Dermis blood vessel endothelial cell (primary cell): ENCODE measurements at regions not wholly inside any gene's neighbourhood (a gene's known extent, or its start where the extent isn't known, plus 50 kb on each side); places are given as distances from the start of the nearest gene placed in this dataset.
"Not testable (repeated sequence)": the region's sequence is repeated elsewhere in the genome, so short reads cannot be mapped to it uniquely, and the experiment has no call there.

Source experiments
- DNase-seq: peaks from one replicate; pipeline ENCODE4 v3.0.0; 2010

- DNase-seq, result peak; percentile 45
Observed at GRCh38 chr14:61154641-61155040, 126.5 kb downstream of the TMEM30B start.

- DNase-seq, result no peak
Observed at GRCh38 chr14:61153914-61154545, 127.1 kb downstream of the TMEM30B start.

GRCh38 chr14:61153431-61153830 lies 127.7 kb downstream of the TMEM30B start:
- DNase-seq, result peak; percentile 34

- DNase-seq, result no peak
Observed at GRCh38 chr14:61152851-61153364, 128.2 kb downstream of the TMEM30B start.

GRCh38 chr14:61151251-61151650 lies 129.9 kb downstream of the TMEM30B start:
- DNase-seq, result no peak

GRCh38 chr14:61150851-61151250 lies 130.3 kb downstream of the TMEM30B start:
- no peak for DNase-seq

GRCh38 chr14:61149896-61150295 lies 131.2 kb downstream of the TMEM30B start:
- no peak for DNase-seq

- no peak for DNase-seq
Observed at GRCh38 chr14:61148742-61149350, 132.3 kb downstream of the TMEM30B start.

GRCh38 chr14:61147831-61148549 lies 133.1 kb downstream of the TMEM30B start:
- DNase-seq, result peak; percentile 99

- DNase-seq, result peak; percentile 72
Observed at GRCh38 chr14:61147381-61147821, 133.7 kb downstream of the TMEM30B start.

- DNase-seq, result no peak
Observed at GRCh38 chr14:61146899-61147298, 134.2 kb downstream of the TMEM30B start.

- peak; percentile 46 for DNase-seq
Observed at GRCh38 chr14:61145903-61146481, 135.1 kb downstream of the TMEM30B start.

GRCh38 chr14:61145034-61145902 lies 135.9 kb downstream of the TMEM30B start:
- DNase-seq, result no peak

GRCh38 chr14:61144117-61145033 lies 136.8 kb downstream of the TMEM30B start:
- DNase-seq, result not testable (repeated sequence)

- DNase-seq, result no peak
Observed at GRCh38 chr14:61140872-61141271, 140.3 kb downstream of the TMEM30B start.

GRCh38 chr14:61140271-61140670 lies 140.9 kb downstream of the TMEM30B start:
- DNase-seq, result no peak

GRCh38 chr14:61139006-61139599 lies 142.0 kb downstream of the TMEM30B start:
- DNase-seq, result no peak

- no peak for DNase-seq
Observed at GRCh38 chr14:61132894-61133293, 148.2 kb downstream of the TMEM30B start.

- DNase-seq, result no peak
Observed at GRCh38 chr14:61132336-61132735, 148.8 kb downstream of the TMEM30B start.

- no peak for DNase-seq
Observed at GRCh38 chr14:61130512-61131260, 149.6 kb downstream of the SLC38A6 start.
